HCT116 (cell line): ENCODE measurements at regions not wholly inside any gene's neighbourhood (a gene's known extent, or its start where the extent isn't known, plus 50 kb on each side); places are given as distances from the start of the nearest gene placed in this dataset.

Experiments used
- ATF3 ChIP-seq: IDR thresholded peaks from 2 replicates; pipeline ENCODE4 v1.6.1; 2012
- CBX3 ChIP-seq: IDR thresholded peaks from 2 replicates; pipeline ENCODE4 v1.6.1; 2012; ENCODE audit warnings: low read depth
- CTCF ChIP-seq, 3 experiments: fragments of 200-600 bp in 1 of 3; sonication (generic) in 1 of 3; IDR thresholded peaks in 2 of 3; conservative IDR thresholded peaks in 1 of 3; 2 replicates each; pipeline ENCODE4 v1.5.1; 2012 to 2017; ENCODE audit warnings: low read depth in 2 of 3, low read length in 2 of 3, antibody characterized with exemption in 1 of 3, borderline replicate concordance in 1 of 3, control low read depth in 1 of 3, mild to moderate bottlenecking in 1 of 3, mixed read lengths in 1 of 3, mixed run types in 1 of 3, moderate library complexity in 1 of 3; ENCODE audit not compliant: insufficient read depth in 1 of 3
- EZH2 ChIP-seq: fragments of 200-600 bp; sonication (generic); IDR thresholded peaks from 2 replicates; pipeline ENCODE4 v1.6.1; 2017; ENCODE audit warnings: antibody characterized with exemption, mixed run types
- POLR2A ChIP-seq: IDR thresholded peaks from 2 replicates; pipeline ENCODE4 v1.7.0; 2011; ENCODE audit warnings: borderline replicate concordance; ENCODE audit not compliant: insufficient read depth, insufficient read length; ENCODE audit errors: extremely low read depth
- POLR2AphosphoS5 ChIP-seq: IDR thresholded peaks from 2 replicates; pipeline ENCODE4 v1.6.1; 2011; ENCODE audit warnings: mild to moderate bottlenecking, low read depth, low read length, moderate library complexity
- RAD21 ChIP-seq: IDR thresholded peaks from 2 replicates; pipeline ENCODE4 v1.6.1; 2012; ENCODE audit warnings: low read depth, mild to moderate bottlenecking
- REST ChIP-seq: IDR thresholded peaks from 2 replicates; pipeline ENCODE4 v1.6.1; 2012; ENCODE audit warnings: low read depth
- TF ChIP-seq, protein P1 (sequence below): IDR thresholded peaks from 2 replicates; pipeline ENCODE4 v1.6.1; 2012

DNA sequence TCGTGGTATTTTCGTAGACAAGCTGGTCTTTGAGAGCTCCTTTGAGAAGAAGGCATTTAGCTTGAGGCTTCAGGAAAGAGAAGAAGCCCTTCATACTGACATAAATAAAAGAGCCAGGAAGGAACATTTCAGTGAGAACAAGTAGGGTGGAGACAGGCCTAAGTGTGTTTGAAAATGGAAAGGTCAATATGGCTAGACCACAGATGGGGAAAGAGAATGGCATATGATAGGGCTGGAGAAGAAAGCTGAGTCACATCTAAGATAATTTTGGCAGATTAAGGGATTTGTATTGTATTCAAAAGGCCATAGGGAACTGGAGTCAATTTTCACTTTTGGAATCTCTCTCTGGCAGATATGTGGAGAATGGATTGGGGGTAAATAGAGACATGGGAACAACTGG is 374.9 kb downstream of the TMEM38B start:
- TF ChIP-seq CTCF (IDR thresholded peaks at IDR 0.05 in 2 of 3, conservative IDR thresholded peaks at IDR 0.05 in 1 of 3; ENCODE audit: borderline replicate concordance in 1 of 3, insufficient read depth in 1 of 3, low read depth in 2 of 3, low read length in 2 of 3) (no peak), ATF3 (no peak), POLR2AphosphoS5 (no peak), POLR2A (no peak), CBX3 (no peak), RAD21 (no peak), EZH2 (no peak), REST (no peak)
- TF ChIP-seq, protein P1, sequence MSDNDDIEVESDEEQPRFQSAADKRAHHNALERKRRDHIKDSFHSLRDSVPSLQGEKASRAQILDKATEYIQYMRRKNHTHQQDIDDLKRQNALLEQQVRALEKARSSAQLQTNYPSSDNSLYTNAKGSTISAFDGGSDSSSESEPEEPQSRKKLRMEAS, result no peak
